MM.1S (cell line): ENCODE measurements at regions not wholly inside any gene's neighbourhood (a gene's known extent, or its start where the extent isn't known, plus 50 kb on each side); places are given as distances from the start of the nearest gene placed in this dataset.

Source experiments
- CTCF ChIP-seq: fragments of 300-600 bp; sonication (generic); IDR thresholded peaks from 2 replicates; pipeline ENCODE4 v1.5.1; 2016; ENCODE audit warnings: antibody characterized with exemption, low read length, mixed read lengths
- EZH2 ChIP-seq: fragments of 300-600 bp; sonication (generic); optimal IDR thresholded peaks from 2 replicates; pipeline ENCODE3; 2017; ENCODE audit warnings: low read depth, mild to moderate bottlenecking, antibody characterized with exemption, low read length, mixed read lengths

- TF ChIP-seq CTCF (no peak), EZH2 (no peak)
These were observed 211.6 kb upstream of the ZNF217 start for GRCh38 chr20:53804920-53805894.
